ENCODE measurements at regions not wholly inside any gene's neighbourhood (a gene's known extent, or its start where the extent isn't known, plus 50 kb on each side); places are given as distances from the start of the nearest gene placed in this dataset.

DNA sequence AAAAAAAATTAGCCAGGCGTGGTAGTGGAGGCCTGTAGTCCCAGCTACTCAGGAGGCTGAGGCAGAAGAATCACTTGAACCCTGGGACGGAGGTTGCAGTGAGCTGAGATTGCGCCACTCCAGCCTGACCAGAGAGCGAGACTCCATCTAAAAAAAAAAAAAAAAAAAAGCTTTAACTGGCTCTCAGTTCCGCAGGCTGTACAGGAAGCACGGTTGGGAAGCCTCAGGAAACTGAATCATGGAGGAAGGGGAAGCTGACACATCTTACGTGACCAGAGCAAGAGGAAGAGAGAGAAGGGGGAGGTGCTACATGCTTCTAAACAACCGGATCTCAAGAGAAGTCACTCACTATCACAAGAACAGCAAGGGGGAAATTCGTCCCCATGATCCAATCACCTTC is 505.6 kb upstream of the SLC8A1 start:
- FAIRE-seq (no peak), DNase-seq (ENCODE audit: low read depth in 1 of 2, low spot score in 1 of 2) (no peak)
- H3K4me2 ChIP-seq = no peak overlapping the region

DNA sequence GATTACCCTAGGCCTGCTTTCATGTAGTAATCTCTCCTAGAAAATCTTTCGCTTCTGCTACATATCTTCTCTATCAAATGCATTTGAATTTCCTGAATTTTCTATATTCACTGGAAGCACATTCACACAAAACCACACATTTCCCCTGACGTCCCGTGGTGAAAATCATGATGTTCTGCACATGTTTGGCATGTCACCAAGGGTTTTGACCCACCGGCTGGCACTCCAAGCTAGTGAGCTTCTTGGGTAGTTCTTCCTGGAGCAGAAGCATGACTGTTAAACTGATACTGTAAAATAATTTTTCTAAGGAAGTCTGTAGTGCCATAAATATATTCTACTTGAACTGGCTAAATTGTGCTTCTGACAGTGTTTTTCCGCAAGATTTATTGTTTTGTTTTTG is 510.1 kb upstream of the SLC8A1 start:
- ChIA-PET POLR2A (no interaction called here), CTCF (no interaction called here)
- no peak overlapping the region for H3K27ac ChIP-seq
- H3K4me3 ChIP-seq = no peak overlapping the region
- H3K9me3 ChIP-seq = no peaks in the 10 kb centered on the region
- no peak for DNase-seq (ENCODE audit: low read depth in 1 of 2, low spot score in 1 of 2)
- no peak for ATAC-seq
- no peak for FAIRE-seq
- 27% methylated on average over 5 of the region's 5 CpGs for WGBS (ENCODE audit: missing lambda C conversion rate)
- no peak overlapping the region for H3K4me2 ChIP-seq
- TF ChIP-seq FOSL2 (IDR thresholded peaks at IDR 0.05) = no peak
- TF ChIP-seq FOSL2 (CRISPR knock-in tag; IDR thresholded peaks at IDR 0.05) = no peak
- no peak for TF ChIP-seq BHLHE40 (IDR thresholded peaks at IDR 0.05; ENCODE audit: low read depth, low read length)
- no peak for TF ChIP-seq NPAS2 (CRISPR knock-in tag; IDR thresholded peaks at IDR 0.05; ENCODE audit: borderline replicate concordance)
- no peak for TF ChIP-seq RAD21 (conservative IDR thresholded peaks at IDR 0.05 in 1 of 2, IDR thresholded peaks at IDR 0.05 in 1 of 2)
- TF ChIP-seq, protein P1, sequence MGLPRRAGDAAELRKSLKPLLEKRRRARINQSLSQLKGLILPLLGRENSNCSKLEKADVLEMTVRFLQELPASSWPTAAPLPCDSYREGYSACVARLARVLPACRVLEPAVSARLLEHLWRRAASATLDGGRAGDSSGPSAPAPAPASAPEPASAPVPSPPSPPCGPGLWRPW (IDR thresholded peaks at IDR 0.05) = no peak
- no peak for TF ChIP-seq RARB (CRISPR knock-in tag; IDR thresholded peaks at IDR 0.05)
- no peak for TF ChIP-seq JUN (IDR thresholded peaks at IDR 0.05)
- H3K4me1 ChIP-seq = no peaks in the 10 kb centered on the region

More for the DNA sequence above, 505.6 kb upstream of the SLC8A1 start:
- H3K4me1 ChIP-seq = no peaks in the 10 kb centered on the region
- no peak overlapping the region for H3K4me3 ChIP-seq
- H3K9me3 ChIP-seq = no peaks in the 10 kb centered on the region
- no peak for ATAC-seq
- CTCF ChIA-PET = no interaction called here
- WGBS (ENCODE audit: missing lambda C conversion rate) = 36% methylated on average over 9 of the region's 9 CpGs
- TF ChIP-seq HEYL (CRISPR knock-in tag; IDR thresholded peaks at IDR 0.05) (no peak), RFX5 (IDR thresholded peaks at IDR 0.05) (no peak), JUN (IDR thresholded peaks at IDR 0.05) (no peak), KDM1A (IDR thresholded peaks at IDR 0.05; ENCODE audit: low read depth) (no peak), SREBF2 (IDR thresholded peaks at IDR 0.05) (no peak)
- H3K27ac ChIP-seq = no peak overlapping the region
- POLR2A ChIA-PET = no interaction called here

DNA sequence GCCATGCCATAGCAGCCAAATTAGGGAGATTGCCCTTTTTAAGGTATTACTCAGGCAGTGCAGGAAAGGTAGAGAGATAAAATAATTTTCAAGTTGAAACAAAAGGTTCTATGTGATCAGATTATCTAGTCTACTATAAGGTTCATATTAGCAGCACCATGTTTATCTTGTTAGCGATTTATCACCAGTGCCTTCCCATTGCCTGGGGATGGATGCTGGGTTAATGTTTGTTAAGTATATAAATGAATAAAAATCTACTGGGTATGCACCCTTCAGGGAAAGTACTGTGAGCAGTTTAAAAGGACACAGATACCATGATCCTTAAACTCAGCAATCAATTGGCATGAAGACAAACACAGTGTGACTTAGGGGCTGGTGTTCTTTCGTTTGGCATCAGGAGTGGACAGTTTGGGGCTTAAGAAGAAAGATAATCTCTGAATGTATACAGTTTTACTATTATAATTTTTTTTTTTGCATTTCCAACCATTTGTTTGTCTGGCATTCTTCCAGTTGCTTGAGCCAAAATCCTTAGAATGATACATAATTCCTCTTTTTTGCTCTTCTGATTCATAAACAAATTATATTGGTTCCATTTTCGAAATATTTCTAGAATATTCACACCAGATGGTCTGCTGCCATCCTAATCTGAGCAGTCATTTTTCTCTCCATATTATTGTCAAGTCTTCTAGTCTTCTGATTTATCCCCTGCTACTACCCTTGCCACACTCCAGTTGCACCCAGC is 512.8 kb upstream of the SLC8A1 start:
- Histone ChIP-seq H3K27ac (no peak overlapping the region), H3K4me1 (no peaks in the 10 kb centered on the region), H3K9me3 (no peaks in the 10 kb centered on the region), H3K4me3 (no peak overlapping the region), H3K4me2 (no peak overlapping the region)
- FAIRE-seq = no peak
- TF ChIP-seq JUNB (IDR thresholded peaks at IDR 0.05) (no peak), KDM1A (IDR thresholded peaks at IDR 0.05; ENCODE audit: low read depth) (no peak), SMC3 (IDR thresholded peaks at IDR 0.05) (no peak)
- TF ChIP-seq, protein P2, sequence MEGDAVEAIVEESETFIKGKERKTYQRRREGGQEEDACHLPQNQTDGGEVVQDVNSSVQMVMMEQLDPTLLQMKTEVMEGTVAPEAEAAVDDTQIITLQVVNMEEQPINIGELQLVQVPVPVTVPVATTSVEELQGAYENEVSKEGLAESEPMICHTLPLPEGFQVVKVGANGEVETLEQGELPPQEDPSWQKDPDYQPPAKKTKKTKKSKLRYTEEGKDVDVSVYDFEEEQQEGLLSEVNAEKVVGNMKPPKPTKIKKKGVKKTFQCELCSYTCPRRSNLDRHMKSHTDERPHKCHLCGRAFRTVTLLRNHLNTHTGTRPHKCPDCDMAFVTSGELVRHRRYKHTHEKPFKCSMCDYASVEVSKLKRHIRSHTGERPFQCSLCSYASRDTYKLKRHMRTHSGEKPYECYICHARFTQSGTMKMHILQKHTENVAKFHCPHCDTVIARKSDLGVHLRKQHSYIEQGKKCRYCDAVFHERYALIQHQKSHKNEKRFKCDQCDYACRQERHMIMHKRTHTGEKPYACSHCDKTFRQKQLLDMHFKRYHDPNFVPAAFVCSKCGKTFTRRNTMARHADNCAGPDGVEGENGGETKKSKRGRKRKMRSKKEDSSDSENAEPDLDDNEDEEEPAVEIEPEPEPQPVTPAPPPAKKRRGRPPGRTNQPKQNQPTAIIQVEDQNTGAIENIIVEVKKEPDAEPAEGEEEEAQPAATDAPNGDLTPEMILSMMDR (IDR thresholded peaks at IDR 0.05) = no peak
- TF ChIP-seq, protein P3, sequence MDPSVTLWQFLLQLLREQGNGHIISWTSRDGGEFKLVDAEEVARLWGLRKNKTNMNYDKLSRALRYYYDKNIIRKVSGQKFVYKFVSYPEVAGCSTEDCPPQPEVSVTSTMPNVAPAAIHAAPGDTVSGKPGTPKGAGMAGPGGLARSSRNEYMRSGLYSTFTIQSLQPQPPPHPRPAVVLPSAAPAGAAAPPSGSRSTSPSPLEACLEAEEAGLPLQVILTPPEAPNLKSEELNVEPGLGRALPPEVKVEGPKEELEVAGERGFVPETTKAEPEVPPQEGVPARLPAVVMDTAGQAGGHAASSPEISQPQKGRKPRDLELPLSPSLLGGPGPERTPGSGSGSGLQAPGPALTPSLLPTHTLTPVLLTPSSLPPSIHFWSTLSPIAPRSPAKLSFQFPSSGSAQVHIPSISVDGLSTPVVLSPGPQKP (IDR thresholded peaks at IDR 0.05; ENCODE audit: low read depth, low read length) = no peak
- POLR2A ChIA-PET = no interaction called here
- 18% methylated on average over 3 of the region's 3 CpGs for WGBS (ENCODE audit: missing lambda C conversion rate)
- DNase-seq (ENCODE audit: low read depth in 1 of 2, low spot score in 1 of 2) = no peak
- ATAC-seq = no peak
- CTCF ChIA-PET = no interaction called here

DNA sequence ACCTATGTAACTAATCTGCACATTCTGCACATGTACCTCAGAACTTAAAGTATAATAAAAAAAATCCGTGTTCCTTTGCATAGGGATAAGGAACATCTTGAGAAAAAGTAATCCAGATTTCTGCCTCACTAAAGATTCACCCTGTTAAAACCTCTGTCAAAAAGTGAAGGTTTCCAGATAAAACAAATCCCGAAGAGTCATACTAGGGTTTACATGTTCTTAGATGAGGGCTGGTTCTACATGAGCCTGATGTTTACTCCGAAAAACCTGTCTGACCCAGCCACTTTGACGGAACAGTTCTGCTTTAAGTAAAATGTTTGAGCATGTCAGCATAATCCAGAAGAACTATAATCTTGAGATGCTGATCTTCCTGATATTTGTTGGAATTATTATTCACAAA is 515.6 kb upstream of the SLC8A1 start:
- Histone ChIP-seq H3K4me1 (no peaks in the 10 kb centered on the region), H3K9me3 (no peaks in the 10 kb centered on the region), H3K4me2 (no peak overlapping the region), H3K27ac (no peak overlapping the region), H3K4me3 (no peak overlapping the region)
- WGBS (ENCODE audit: missing lambda C conversion rate) = 17% methylated on average over 4 of the region's 4 CpGs
- ATAC-seq (no peak), FAIRE-seq (no peak), DNase-seq (ENCODE audit: low read depth in 1 of 2, low spot score in 1 of 2) (no peak)
- TF ChIP-seq, protein P4, sequence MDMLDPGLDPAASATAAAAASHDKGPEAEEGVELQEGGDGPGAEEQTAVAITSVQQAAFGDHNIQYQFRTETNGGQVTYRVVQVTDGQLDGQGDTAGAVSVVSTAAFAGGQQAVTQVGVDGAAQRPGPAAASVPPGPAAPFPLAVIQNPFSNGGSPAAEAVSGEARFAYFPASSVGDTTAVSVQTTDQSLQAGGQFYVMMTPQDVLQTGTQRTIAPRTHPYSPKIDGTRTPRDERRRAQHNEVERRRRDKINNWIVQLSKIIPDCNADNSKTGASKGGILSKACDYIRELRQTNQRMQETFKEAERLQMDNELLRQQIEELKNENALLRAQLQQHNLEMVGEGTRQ (IDR thresholded peaks at IDR 0.05) = no peak
- TF ChIP-seq MAFK (IDR thresholded peaks at IDR 0.05; ENCODE audit: partially characterized antibody) = peak; percentile 17
- no peak for TF ChIP-seq CHD2 (IDR thresholded peaks at IDR 0.05; ENCODE audit: low read length, partially characterized antibody)
- TF ChIP-seq, protein P5, sequence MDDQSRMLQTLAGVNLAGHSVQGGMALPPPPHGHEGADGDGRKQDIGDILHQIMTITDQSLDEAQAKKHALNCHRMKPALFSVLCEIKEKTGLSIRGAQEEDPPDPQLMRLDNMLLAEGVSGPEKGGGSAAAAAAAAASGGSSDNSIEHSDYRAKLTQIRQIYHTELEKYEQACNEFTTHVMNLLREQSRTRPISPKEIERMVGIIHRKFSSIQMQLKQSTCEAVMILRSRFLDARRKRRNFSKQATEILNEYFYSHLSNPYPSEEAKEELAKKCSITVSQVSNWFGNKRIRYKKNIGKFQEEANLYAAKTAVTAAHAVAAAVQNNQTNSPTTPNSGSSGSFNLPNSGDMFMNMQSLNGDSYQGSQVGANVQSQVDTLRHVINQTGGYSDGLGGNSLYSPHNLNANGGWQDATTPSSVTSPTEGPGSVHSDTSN (IDR thresholded peaks at IDR 0.05) = no peak
- TF ChIP-seq, protein P1 (IDR thresholded peaks at IDR 0.05) = no peak
- no peak for TF ChIP-seq FOXS1 (CRISPR knock-in tag; IDR thresholded peaks at IDR 0.05)
- TF ChIP-seq ZNF302 (CRISPR knock-in tag; IDR thresholded peaks at IDR 0.05) = no peak
- TF ChIP-seq POLR2AphosphoS2 (conservative IDR thresholded peaks at IDR 0.05; ENCODE audit: low read length) = no peak
- ChIA-PET CTCF (no interaction called here), POLR2A (no interaction called here)

Measured in A549 (cell line).